ENCODE measurements at regions not wholly inside any gene's neighbourhood (a gene's known extent, or its start where the extent isn't known, plus 50 kb on each side); places are given as distances from the start of the nearest gene placed in this dataset.

- no peak for TF ChIP-seq CTCF (IDR thresholded peaks at IDR 0.05)
- TF ChIP-seq TCF7L2 (IDR thresholded peaks at IDR 0.05; ENCODE audit: low read depth, low read length), result no peak
- TF ChIP-seq POLR2AphosphoS5 (IDR thresholded peaks at IDR 0.05; ENCODE audit: low read depth, low read length), result no peak
- TF ChIP-seq SIN3A (IDR thresholded peaks at IDR 0.05; ENCODE audit: borderline replicate concordance, insufficient read depth, low read depth, low read length), result no peak
- TF ChIP-seq REST (IDR thresholded peaks at IDR 0.05; ENCODE audit: insufficient read depth in 1 of 2, low read depth in 2 of 2, low read length in 1 of 2), result no peak
These were observed 272.0 kb downstream of the MAN2A1 start for GRCh38 chr5:109961751-109962150.

All from Panc1 (cell line).